HG03175 (cell line): ENCODE measurements at regions not wholly inside any gene's neighbourhood (a gene's known extent, or its start where the extent isn't known, plus 50 kb on each side); places are given as distances from the start of the nearest gene placed in this dataset.
"Not testable (repeated sequence)": the region's sequence is repeated elsewhere in the genome, so short reads cannot be mapped to it uniquely, and the experiment has no call there.

Experiments used
- ATAC-seq: cut with Tn5 transposase; IDR thresholded peaks from one replicate; pipeline ENCODE4 v1.9.1; 2021; ENCODE audit warnings: mild to moderate bottlenecking, moderate library complexity; ENCODE audit not compliant: unreplicated experiment

- no peak for ATAC-seq
Observed at GRCh38 chr5:108696951-108697715, 50.6 kb upstream of the FER start.

- no peak for ATAC-seq
Observed at GRCh38 chr5:108696407-108696806, 51.3 kb upstream of the FER start.

- no peak for ATAC-seq
Observed at GRCh38 chr5:108688485-108688884, 59.2 kb upstream of the FER start.

GRCh38 chr5:108687595-108688200 lies 60.0 kb upstream of the FER start:
- no peak for ATAC-seq

- no peak for ATAC-seq
Observed at GRCh38 chr5:108686676-108687075, 61.0 kb upstream of the FER start.

GRCh38 chr5:108685448-108686216 lies 62.1 kb upstream of the FER start:
- ATAC-seq = not testable (repeated sequence)

- peak; percentile 97 for ATAC-seq
Observed at GRCh38 chr5:108681079-108681921, 66.4 kb upstream of the FER start.

GRCh38 chr5:108678091-108678490 lies 69.6 kb upstream of the FER start:
- ATAC-seq = no peak

GRCh38 chr5:108675736-108676135 lies 72.0 kb upstream of the FER start:
- no peak for ATAC-seq

- ATAC-seq = no peak
Observed at GRCh38 chr5:108672639-108673038, 75.1 kb upstream of the FER start.

- no peak for ATAC-seq
Observed at GRCh38 chr5:108670591-108671289, 77.0 kb upstream of the FER start.

- ATAC-seq = no peak
Observed at GRCh38 chr5:108669462-108669861, 78.2 kb upstream of the FER start.

- no peak for ATAC-seq
Observed at GRCh38 chr5:108661590-108662219, 86.0 kb upstream of the FER start.

- no peak for ATAC-seq
Observed at GRCh38 chr5:108661024-108661423, 86.7 kb upstream of the FER start.

GRCh38 chr5:108660291-108660690 lies 87.4 kb upstream of the FER start:
- no peak for ATAC-seq

- ATAC-seq = no peak
Observed at GRCh38 chr5:108659531-108659930, 88.2 kb upstream of the FER start.

- ATAC-seq = no peak
Observed at GRCh38 chr5:108655750-108656450, 91.8 kb upstream of the FER start.

- ATAC-seq = no peak
Observed at GRCh38 chr5:108654051-108654450, 93.6 kb upstream of the FER start.

GRCh38 chr5:108653201-108653600 lies 94.5 kb upstream of the FER start:
- ATAC-seq = no peak
